Activated CD4-positive, alpha-beta memory T cell treated with anti-CD3 and anti-CD28 coated beads for 36 hours (primary cell): ENCODE measurements at regions not wholly inside any gene's neighbourhood (a gene's known extent, or its start where the extent isn't known, plus 50 kb on each side); places are given as distances from the start of the nearest gene placed in this dataset.

Experiments used
- CTCF ChIA-PET: fragments of 350-600 bp; sonication (Branson Sonifier 250); formaldehyde crosslinking; loops from one replicate; lab custom pipeline; 2021; ENCODE audit warnings: antibody characterized with exemption, inconsistent platforms; lab: Charles Lee
- POLR2A ChIA-PET: fragments of 350-600 bp; sonication (Branson Sonifier 250); formaldehyde crosslinking; loops from one replicate; lab custom pipeline; 2021; ENCODE audit warnings: antibody characterized with exemption; lab: Charles Lee
- DNase-seq: peaks from one replicate; pipeline ENCODE4 v3.0.0-alpha.2; 2020
- H3K27ac Mint-ChIP-seq: one replicate; pipeline ENCODE4 v1.8.0; 2021; ENCODE audit warnings: mixed read lengths
- H3K27me3 Mint-ChIP-seq: one replicate; pipeline ENCODE4 v1.8.0; 2021; ENCODE audit warnings: mixed read lengths
- H3K36me3 Mint-ChIP-seq: one replicate; pipeline ENCODE4 v1.8.0; 2021; ENCODE audit warnings: mixed read lengths
- H3K4me1 Mint-ChIP-seq: one replicate; pipeline ENCODE4 v1.8.0; 2021; ENCODE audit warnings: low read depth, mixed read lengths
- H3K4me3 Mint-ChIP-seq: one replicate; pipeline ENCODE4 v1.8.0; 2021; ENCODE audit warnings: mild to moderate bottlenecking, mixed read lengths
- H3K9me3 Mint-ChIP-seq: one replicate; pipeline ENCODE4 v1.8.0; 2021; ENCODE audit warnings: mixed read lengths
- intact Hi-C: fragments of 100-400 bp; cut with micrococcal nuclease; formaldehyde crosslinking; loops from one replicate; pipeline ENCODE4 v1.15.1; 2023

- Mint-ChIP-seq H3K36me3 (no peaks in the 10 kb centered on the region), H3K4me3 (no peak overlapping the region), H3K9me3 (no peaks in the 10 kb centered on the region), H3K4me1 (peaks cover 3% of the 10 kb centered on the region), H3K27ac (no peak overlapping the region), H3K27me3 (peaks cover 6% of the 10 kb centered on the region)
- CTCF ChIA-PET = no interaction called here
- no peak for DNase-seq
- POLR2A ChIA-PET = no interaction called here
- intact Hi-C loops = no loop called here
Observed at GRCh38 chr9:6076851-6077250, 61.4 kb upstream of the RANBP6 start.

GRCh38 chr9:6073731-6074130, 58.3 kb upstream of the RANBP6 start:
- no peak for DNase-seq
- H3K36me3 Mint-ChIP-seq = no peaks in the 10 kb centered on the region
- intact Hi-C loops = no loop called here
- H3K4me3 Mint-ChIP-seq = no peak overlapping the region
- H3K27ac Mint-ChIP-seq = no peak overlapping the region
- peaks cover 15% of the 10 kb centered on the region for H3K4me1 Mint-ChIP-seq
- ChIA-PET POLR2A (no interaction called here), CTCF (interaction anchor here (2.0 kb wide), 1 partner anchor 20 kb away, joined by 6 read pairs; no protein-coding TSS in a partner anchor)
- peaks cover 2% of the 10 kb centered on the region for H3K9me3 Mint-ChIP-seq
- peaks cover 2% of the 10 kb centered on the region for H3K27me3 Mint-ChIP-seq

- Mint-ChIP-seq H3K36me3 (no peaks in the 10 kb centered on the region), H3K27ac (no peak overlapping the region), H3K27me3 (no peaks in the 10 kb centered on the region), H3K4me1 (peaks cover 20% of the 10 kb centered on the region), H3K4me3 (no peak overlapping the region), H3K9me3 (peaks cover 2% of the 10 kb centered on the region)
- intact Hi-C loops = no loop called here
- no peak for DNase-seq
- ChIA-PET CTCF (interaction anchor here (2.0 kb wide), 1 partner anchor 19 kb away, joined by 6 read pairs; no protein-coding TSS in a partner anchor), POLR2A (no interaction called here)
Observed at GRCh38 chr9:6072865-6073264, 57.4 kb upstream of the RANBP6 start.

- Mint-ChIP-seq H3K27ac (no peak overlapping the region), H3K4me3 (no peak overlapping the region), H3K9me3 (peaks cover 2% of the 10 kb centered on the region), H3K36me3 (no peaks in the 10 kb centered on the region), H3K27me3 (no peaks in the 10 kb centered on the region), H3K4me1 (peaks cover 20% of the 10 kb centered on the region)
- DNase-seq = no peak
- CTCF ChIA-PET = interaction anchor here (2.0 kb wide), 1 partner anchor 18 kb away, joined by 6 read pairs; no protein-coding TSS in a partner anchor
- intact Hi-C loops = no loop called here
- POLR2A ChIA-PET = no interaction called here
Observed at GRCh38 chr9:6072453-6072852, 57.0 kb upstream of the RANBP6 start.

DNA sequence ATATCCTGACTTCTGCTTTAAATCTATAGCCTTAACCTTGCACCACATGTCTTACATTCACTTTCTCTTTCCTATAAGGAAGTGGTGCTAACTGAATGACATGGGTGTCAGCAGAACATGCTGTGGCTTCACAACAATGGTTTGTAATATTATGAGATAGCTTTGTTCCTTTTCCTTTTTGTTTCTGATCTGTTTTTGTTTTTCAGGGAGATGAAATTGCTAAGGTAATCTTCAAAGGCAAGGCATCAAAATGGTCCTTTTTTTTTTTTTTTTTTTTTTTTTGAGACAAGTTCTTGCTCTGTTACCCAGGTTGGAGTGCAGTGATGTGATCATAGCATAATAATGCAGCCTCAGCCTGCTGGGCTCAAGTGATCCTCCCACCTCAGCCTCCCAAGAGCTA, 53.6 kb upstream of the RANBP6 start:
- no peak overlapping the region for H3K4me3 Mint-ChIP-seq
- no peaks in the 10 kb centered on the region for H3K36me3 Mint-ChIP-seq
- H3K9me3 Mint-ChIP-seq = peaks cover 2% of the 10 kb centered on the region
- no peaks in the 10 kb centered on the region for H3K27me3 Mint-ChIP-seq
- H3K4me1 Mint-ChIP-seq = peaks cover 18% of the 10 kb centered on the region
- intact Hi-C loops = loop anchor here (5.0 kb wide), 1 partner anchor 38 kb away; no protein-coding TSS in a partner anchor
- POLR2A ChIA-PET = no interaction called here
- peak overlapping the region; percentile 66 for H3K27ac Mint-ChIP-seq
- CTCF ChIA-PET = interaction anchor here (3.9 kb wide), 1 partner anchor 15 kb away, joined by 28 read pairs; no protein-coding TSS in a partner anchor
- no peak for DNase-seq

DNA sequence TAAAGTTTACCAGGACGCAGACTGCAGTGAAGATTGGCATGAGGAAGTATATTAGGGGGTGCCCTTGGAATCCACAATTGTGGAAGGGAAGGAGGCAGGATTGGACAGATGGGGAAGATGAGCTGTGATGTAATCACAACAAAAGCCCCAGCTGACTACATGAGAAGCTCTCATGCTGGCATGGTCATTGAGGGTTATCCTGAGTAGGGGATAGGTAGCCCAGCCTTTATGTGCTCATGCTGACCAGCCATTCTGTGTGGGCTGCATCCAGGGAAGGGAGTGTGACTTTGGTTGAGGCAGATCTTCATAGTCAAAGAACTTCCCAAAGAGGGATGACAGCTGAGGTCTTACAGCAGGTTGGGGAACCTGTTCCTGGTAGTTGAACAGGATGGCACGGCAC, 52.0 kb upstream of the RANBP6 start:
- no peaks in the 10 kb centered on the region for H3K27me3 Mint-ChIP-seq
- ChIA-PET POLR2A (no interaction called here), CTCF (interaction anchor here (1.6 to 3.9 kb wide), 3 partner anchors 13 to 239 kb away, joined by 3 to 28 read pairs (median 6); no protein-coding TSS in a partner anchor)
- intact Hi-C loops = loop anchor here (5.0 kb wide), 1 partner anchor 40 kb away; no protein-coding TSS in a partner anchor
- DNase-seq = no peak
- no peak overlapping the region for H3K27ac Mint-ChIP-seq
- H3K9me3 Mint-ChIP-seq = peaks cover 2% of the 10 kb centered on the region
- no peak overlapping the region for H3K4me3 Mint-ChIP-seq
- peaks cover 22% of the 10 kb centered on the region for H3K4me1 Mint-ChIP-seq
- no peaks in the 10 kb centered on the region for H3K36me3 Mint-ChIP-seq
